SJCRH30 (cell line): ENCODE measurements at regions not wholly inside any gene's neighbourhood (a gene's known extent, or its start where the extent isn't known, plus 50 kb on each side); places are given as distances from the start of the nearest gene placed in this dataset.
A peak's percentile ranks its signal among the peaks of the same experiment; 100 is the strongest.
"Not testable (repeated sequence)": the region's sequence is repeated elsewhere in the genome, so short reads cannot be mapped to it uniquely, and the experiment has no call there.

Source experiments
- DNase-seq, 2 experiments: peaks; one replicate each; pipeline ENCODE4 v3.0.0-alpha.2; 2015 to 2020
- H3K27ac ChIP-seq: fragments of 250-450 bp; sonication (Bioruptor Pico); 2 replicates; pipeline ENCODE4 v1.5.1; 2020; ENCODE audit warnings: mild to moderate bottlenecking, moderate library complexity
- H3K27me3 ChIP-seq: fragments of 250-450 bp; sonication (Bioruptor Pico); 2 replicates; pipeline ENCODE4 v1.5.1; 2020; ENCODE audit warnings: mild to moderate bottlenecking, moderate library complexity
- H3K36me3 ChIP-seq: fragments of 250-450 bp; sonication (Bioruptor Pico); 2 replicates; pipeline ENCODE4 v1.5.1; 2020; ENCODE audit warnings: mild to moderate bottlenecking, moderate library complexity
- H3K4me1 ChIP-seq: fragments of 250-450 bp; sonication (Bioruptor Pico); 2 replicates; pipeline ENCODE4 v1.5.1; 2020; ENCODE audit warnings: mild to moderate bottlenecking, moderate library complexity
- H3K4me3 ChIP-seq: fragments of 250-450 bp; sonication (Bioruptor Pico); 2 replicates; pipeline ENCODE4 v1.5.1; 2020; ENCODE audit warnings: mild to moderate bottlenecking, moderate library complexity
- H3K9me3 ChIP-seq: fragments of 250-450 bp; sonication (Bioruptor Pico); replicated peaks from 2 replicates; pipeline ENCODE4 v1.5.1; 2020; ENCODE audit warnings: mild to moderate bottlenecking, moderate library complexity

- H3K27me3 ChIP-seq = no peaks in the 10 kb centered on the region
Observed at GRCh38 chr5:8695902-8696845, 827.2 kb downstream of the MTRR start.

GRCh38 chr5:8700222-8700621, 831.3 kb downstream of the MTRR start:
- no peaks in the 10 kb centered on the region for H3K9me3 ChIP-seq
- H3K4me1 ChIP-seq = no peaks in the 10 kb centered on the region
- H3K27ac ChIP-seq = no peak overlapping the region
- no peak overlapping the region for H3K4me3 ChIP-seq
- no peaks in the 10 kb centered on the region for H3K27me3 ChIP-seq
- no peaks in the 10 kb centered on the region for H3K36me3 ChIP-seq
- no peak for DNase-seq

More at GRCh38 chr5:8695902-8696845, 827.2 kb downstream of the MTRR start:
- Histone ChIP-seq H3K4me1 (no peaks in the 10 kb centered on the region), H3K27ac (no peak overlapping the region), H3K4me3 (no peak overlapping the region), H3K9me3 (no peaks in the 10 kb centered on the region), H3K36me3 (no peaks in the 10 kb centered on the region)
- DNase-seq = no peak

- Histone ChIP-seq H3K4me1 (no peaks in the 10 kb centered on the region), H3K27me3 (no peaks in the 10 kb centered on the region), H3K9me3 (no peaks in the 10 kb centered on the region), H3K36me3 (no peaks in the 10 kb centered on the region), H3K27ac (no peak overlapping the region), H3K4me3 (no peak overlapping the region)
- no peak for DNase-seq
Observed at GRCh38 chr5:8700671-8701070, 831.7 kb downstream of the MTRR start.

DNA sequence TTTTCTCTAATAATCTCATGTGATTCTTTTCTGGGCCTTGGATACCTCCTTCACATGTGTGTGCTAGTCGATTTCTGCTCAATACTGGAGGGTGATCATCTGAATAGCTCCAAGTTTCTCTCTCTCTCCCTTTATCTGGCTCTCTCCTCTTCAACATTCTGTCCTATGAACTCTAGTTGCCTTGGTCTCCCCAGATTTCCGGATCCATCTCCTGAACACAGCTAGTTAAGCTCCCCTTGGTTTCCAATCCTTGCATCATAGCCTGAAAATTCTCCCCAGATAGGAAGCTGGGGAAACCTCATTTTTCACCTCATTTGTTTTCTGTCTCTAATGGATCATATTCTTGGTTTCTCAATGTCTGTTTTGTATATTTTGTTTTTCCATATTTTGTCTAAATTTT, 832.3 kb downstream of the MTRR start:
- no peaks in the 10 kb centered on the region for H3K9me3 ChIP-seq
- DNase-seq = no peak
- H3K27me3 ChIP-seq = no peaks in the 10 kb centered on the region
- H3K27ac ChIP-seq = no peak overlapping the region
- no peaks in the 10 kb centered on the region for H3K36me3 ChIP-seq
- no peaks in the 10 kb centered on the region for H3K4me1 ChIP-seq
- H3K4me3 ChIP-seq = no peak overlapping the region

- no peak for DNase-seq
- Histone ChIP-seq H3K27me3 (no peaks in the 10 kb centered on the region), H3K4me1 (no peaks in the 10 kb centered on the region), H3K36me3 (no peaks in the 10 kb centered on the region), H3K4me3 (no peak overlapping the region), H3K9me3 (no peaks in the 10 kb centered on the region), H3K27ac (no peak overlapping the region)
Observed at GRCh38 chr5:8710426-8710930, 835.4 kb downstream of the SEMA5A start.

- DNase-seq = no peak
- Histone ChIP-seq H3K4me3 (no peak overlapping the region), H3K27me3 (no peaks in the 10 kb centered on the region), H3K9me3 (no peaks in the 10 kb centered on the region), H3K36me3 (no peaks in the 10 kb centered on the region), H3K27ac (no peak overlapping the region), H3K4me1 (no peaks in the 10 kb centered on the region)
Observed at GRCh38 chr5:8714198-8714597, 831.7 kb downstream of the SEMA5A start.

- Histone ChIP-seq H3K9me3 (no peaks in the 10 kb centered on the region), H3K27ac (no peak overlapping the region), H3K4me1 (no peaks in the 10 kb centered on the region), H3K36me3 (no peaks in the 10 kb centered on the region), H3K27me3 (no peaks in the 10 kb centered on the region), H3K4me3 (no peak overlapping the region)
- DNase-seq = no peak
Observed at GRCh38 chr5:8714861-8715260, 831.0 kb downstream of the SEMA5A start.

GRCh38 chr5:8719796-8720195, 826.1 kb downstream of the SEMA5A start:
- Histone ChIP-seq H3K9me3 (no peaks in the 10 kb centered on the region), H3K4me1 (no peaks in the 10 kb centered on the region), H3K27ac (no peak overlapping the region), H3K36me3 (no peaks in the 10 kb centered on the region), H3K27me3 (no peaks in the 10 kb centered on the region), H3K4me3 (no peak overlapping the region)
- DNase-seq = no peak

GRCh38 chr5:8720506-8720905, 825.4 kb downstream of the SEMA5A start:
- Histone ChIP-seq H3K4me1 (no peaks in the 10 kb centered on the region), H3K36me3 (no peaks in the 10 kb centered on the region), H3K27ac (no peak overlapping the region), H3K27me3 (no peaks in the 10 kb centered on the region), H3K4me3 (no peak overlapping the region), H3K9me3 (no peaks in the 10 kb centered on the region)
- no peak for DNase-seq

DNA sequence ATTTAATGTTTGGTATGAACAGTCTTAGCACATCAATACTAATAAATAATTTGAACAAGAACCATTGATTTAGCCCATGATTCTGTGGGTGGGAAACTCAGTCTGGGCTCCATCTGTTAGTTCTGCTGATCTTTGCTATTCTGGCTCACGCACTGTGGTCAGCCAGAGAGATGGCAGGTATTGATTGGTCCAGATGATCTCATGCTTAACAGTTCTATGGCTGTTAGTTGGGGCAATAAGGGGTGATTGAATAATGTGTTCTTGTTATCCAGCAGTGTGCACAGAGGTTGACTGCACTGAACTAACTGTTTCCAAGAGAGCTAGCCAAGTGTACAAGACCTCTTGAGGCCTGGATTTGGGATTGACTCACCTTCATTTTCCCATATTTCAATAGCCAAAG, 824.3 kb downstream of the SEMA5A start:
- Histone ChIP-seq H3K27ac (no peak overlapping the region), H3K36me3 (no peaks in the 10 kb centered on the region), H3K9me3 (no peaks in the 10 kb centered on the region), H3K27me3 (no peaks in the 10 kb centered on the region), H3K4me1 (no peaks in the 10 kb centered on the region), H3K4me3 (no peak overlapping the region)
- no peak for DNase-seq

DNA sequence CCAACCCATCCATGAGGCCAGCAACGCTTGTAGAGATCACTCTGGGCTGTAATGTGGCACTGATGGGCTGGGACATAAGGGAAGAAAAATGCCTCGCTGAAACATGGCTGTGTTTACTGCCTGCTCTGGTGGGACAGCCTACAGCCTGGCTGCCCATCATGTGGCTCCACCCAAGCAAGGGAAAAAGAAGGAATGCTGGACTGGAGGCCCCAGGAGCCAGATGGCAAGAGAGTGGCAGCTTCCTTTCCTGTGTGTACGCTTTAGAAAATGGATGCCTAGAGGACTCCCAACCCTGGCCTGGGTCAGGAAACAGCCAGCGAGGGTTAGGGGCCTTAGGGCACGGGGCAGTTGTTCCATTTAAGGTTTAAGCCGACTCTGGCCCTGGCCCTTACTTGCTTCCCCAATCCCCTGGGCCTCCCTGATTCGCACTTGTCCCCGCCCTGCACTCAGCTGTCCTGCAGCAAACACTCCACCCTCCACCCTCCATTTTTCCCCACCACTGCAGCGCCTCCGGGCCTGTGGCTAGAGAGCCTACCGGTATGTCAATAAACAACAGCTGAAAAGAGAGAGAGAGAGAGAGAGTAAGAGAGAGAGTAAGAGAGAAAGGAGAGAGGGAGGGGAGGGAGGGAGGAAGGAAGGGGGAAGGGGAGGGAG, 819.4 kb downstream of the SEMA5A start:
- H3K4me3 ChIP-seq = peak overlapping the region; percentile 50
- peak; percentile 82 to 85 for DNase-seq
- peak overlapping the region; percentile 84 for H3K27ac ChIP-seq

GRCh38 chr5:8727396-8727795, 818.5 kb downstream of the SEMA5A start:
- no peaks in the 10 kb centered on the region for H3K9me3 ChIP-seq
- DNase-seq = no peak
- H3K36me3 ChIP-seq = no peaks in the 10 kb centered on the region
- no peaks in the 10 kb centered on the region for H3K4me1 ChIP-seq
- no peak overlapping the region for H3K27ac ChIP-seq
- H3K4me3 ChIP-seq = peak overlapping the region; percentile 50
- no peaks in the 10 kb centered on the region for H3K27me3 ChIP-seq

More for the DNA sequence above, 819.4 kb downstream of the SEMA5A start:
- no peaks in the 10 kb centered on the region for H3K36me3 ChIP-seq
- H3K27me3 ChIP-seq = no peaks in the 10 kb centered on the region
- no peaks in the 10 kb centered on the region for H3K9me3 ChIP-seq
- no peaks in the 10 kb centered on the region for H3K4me1 ChIP-seq

GRCh38 chr5:8729437-8729836, 816.4 kb downstream of the SEMA5A start:
- Histone ChIP-seq H3K27me3 (no peaks in the 10 kb centered on the region), H3K4me3 (no peak overlapping the region), H3K4me1 (no peaks in the 10 kb centered on the region), H3K27ac (no peak overlapping the region), H3K36me3 (no peaks in the 10 kb centered on the region), H3K9me3 (no peaks in the 10 kb centered on the region)
- DNase-seq = no peak

DNA sequence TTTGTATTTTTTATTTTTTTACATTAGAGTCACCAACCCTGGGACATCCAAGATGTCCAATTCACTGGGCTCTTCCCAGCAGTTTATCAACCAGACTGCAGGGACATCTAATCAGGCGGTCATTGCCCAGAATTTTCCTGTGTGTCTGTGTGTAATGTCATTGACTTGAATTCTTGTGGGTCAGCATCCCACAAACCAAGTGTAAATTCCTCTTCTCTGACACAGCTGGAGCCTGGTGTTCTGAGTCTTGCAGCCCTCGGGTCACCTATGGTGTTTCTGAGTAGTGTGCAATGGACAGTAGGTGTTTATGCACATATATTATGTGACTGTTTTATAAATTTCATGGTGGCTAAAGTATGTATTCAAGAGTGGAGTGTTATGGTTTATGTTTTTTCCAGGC, 815.7 kb downstream of the SEMA5A start:
- no peak for DNase-seq
- Histone ChIP-seq H3K9me3 (no peaks in the 10 kb centered on the region), H3K36me3 (no peaks in the 10 kb centered on the region), H3K27ac (no peak overlapping the region), H3K4me3 (no peak overlapping the region), H3K27me3 (no peaks in the 10 kb centered on the region), H3K4me1 (no peaks in the 10 kb centered on the region)

DNA sequence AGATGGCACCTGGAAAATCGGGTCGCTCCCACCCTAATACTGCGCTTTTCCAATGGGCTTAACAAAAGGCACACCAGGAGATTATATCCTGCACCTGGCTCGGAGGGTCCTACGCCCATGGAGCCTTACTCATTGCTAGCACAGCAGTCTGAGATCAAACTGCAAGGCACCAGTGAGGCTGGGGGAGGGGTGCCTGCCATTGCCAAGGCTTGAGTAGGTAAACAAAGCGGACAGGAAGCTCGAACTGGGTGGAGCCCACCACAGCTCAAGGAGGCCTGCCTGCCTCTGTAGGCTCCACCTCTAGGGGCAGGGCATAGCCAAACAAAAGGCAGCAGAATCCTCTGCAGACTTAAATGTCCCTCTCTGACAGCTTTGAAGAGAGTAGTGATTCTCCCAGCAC, 814.8 kb downstream of the SEMA5A start:
- DNase-seq, H3K27me3 ChIP-seq, H3K36me3 ChIP-seq, H3K9me3 ChIP-seq, H3K27ac ChIP-seq, H3K4me1 ChIP-seq, H3K4me3 ChIP-seq: not testable (repeated sequence)
